ENCODE measurements at regions not wholly inside any gene's neighbourhood (a gene's known extent, or its start where the extent isn't known, plus 50 kb on each side); places are given as distances from the start of the nearest gene placed in this dataset.
A peak's percentile ranks its signal among the peaks of the same experiment; 100 is the strongest.
"Not testable (repeated sequence)": the region's sequence is repeated elsewhere in the genome, so short reads cannot be mapped to it uniquely, and the experiment has no call there.

- WGBS, 2 donors: 74 to 86% methylated on average over 2 of the region's 2 CpGs
- no peaks in the 10 kb centered on the region for H3K27me3 ChIP-seq
- no peaks in the 10 kb centered on the region for H3K36me3 ChIP-seq
- H3K4me1 ChIP-seq: no peaks in the 10 kb centered on the region
- no peak overlapping the region for H3K4me3 ChIP-seq (replicated peaks in 1 of 3)
- H3K27ac ChIP-seq: no peak overlapping the region
- DNase-seq: no peak
- TF ChIP-seq POLR2A (IDR thresholded peaks at IDR 0.05) (no peak), CTCF (IDR thresholded peaks at IDR 0.05) (no peak)
- intact Hi-C loops (cut with DNase I): no loop called here
- no peaks in the 10 kb centered on the region for H3K9me3 ChIP-seq
Observed at GRCh38 chr1:220421508-220421907, 106.4 kb upstream of the MARK1 start.

GRCh38 chr1:220420726-220421125, 107.2 kb upstream of the MARK1 start:
- TF ChIP-seq CTCF (IDR thresholded peaks at IDR 0.05): no peak

GRCh38 chr1:220412382-220412781, 115.6 kb upstream of the MARK1 start:
- intact Hi-C loops (cut with DNase I); H3K36me3 ChIP-seq; H3K4me1 ChIP-seq; H3K27me3 ChIP-seq; H3K9me3 ChIP-seq; H3K27ac ChIP-seq; DNase-seq; H3K4me3 ChIP-seq (replicated peaks in 1 of 3): not testable (repeated sequence)
- 92 to 100% methylated on average over 1 to 17 of the region's 19 CpGs for WGBS, 2 donors

More at GRCh38 chr1:220420726-220421125, 107.2 kb upstream of the MARK1 start:
- Histone ChIP-seq H3K36me3 (no peaks in the 10 kb centered on the region), H3K4me1 (no peaks in the 10 kb centered on the region), H3K27me3 (no peaks in the 10 kb centered on the region), H3K27ac (no peak overlapping the region), H3K9me3 (no peaks in the 10 kb centered on the region), H3K4me3 (replicated peaks in 1 of 3) (no peak overlapping the region)
- DNase-seq: no peak
- intact Hi-C loops (cut with DNase I): no loop called here
- WGBS, 2 donors: 43 to 46% methylated on average over 5 of the region's 5 CpGs

- no peaks in the 10 kb centered on the region for H3K9me3 ChIP-seq
- no peak overlapping the region for H3K4me3 ChIP-seq (replicated peaks in 1 of 3)
- DNase-seq: no peak
- no peak overlapping the region for H3K27ac ChIP-seq
- no peaks in the 10 kb centered on the region for H3K36me3 ChIP-seq
- H3K4me1 ChIP-seq: peaks cover 0 to 5% of the 10 kb centered on the region in 2 donors
- H3K27me3 ChIP-seq: no peaks in the 10 kb centered on the region
- intact Hi-C loops (cut with DNase I): no loop called here
- TF ChIP-seq CTCF (IDR thresholded peaks at IDR 0.05): no peak
- TF ChIP-seq POLR2A (IDR thresholded peaks at IDR 0.05): no peak
- 57 to 61% methylated on average over 7 of the region's 7 CpGs for WGBS, 2 donors
Observed at GRCh38 chr1:220410611-220411010, 117.3 kb upstream of the MARK1 start.

GRCh38 chr1:220409771-220410595, 118.0 kb upstream of the MARK1 start:
- Histone ChIP-seq H3K27me3 (no peaks in the 10 kb centered on the region), H3K36me3 (no peaks in the 10 kb centered on the region), H3K4me1 (peaks cover 0 to 5% of the 10 kb centered on the region in 2 donors), H3K9me3 (no peaks in the 10 kb centered on the region), H3K27ac (no peak overlapping the region), H3K4me3 (replicated peaks in 1 of 3) (no peak overlapping the region)
- DNase-seq: peak in 1 of 2 donors; percentile 3
- TF ChIP-seq POLR2A (IDR thresholded peaks at IDR 0.05): no peak
- intact Hi-C loops (cut with DNase I): no loop called here
- WGBS, 2 donors: 42 to 49% methylated on average over 13 of the region's 13 CpGs

DNA sequence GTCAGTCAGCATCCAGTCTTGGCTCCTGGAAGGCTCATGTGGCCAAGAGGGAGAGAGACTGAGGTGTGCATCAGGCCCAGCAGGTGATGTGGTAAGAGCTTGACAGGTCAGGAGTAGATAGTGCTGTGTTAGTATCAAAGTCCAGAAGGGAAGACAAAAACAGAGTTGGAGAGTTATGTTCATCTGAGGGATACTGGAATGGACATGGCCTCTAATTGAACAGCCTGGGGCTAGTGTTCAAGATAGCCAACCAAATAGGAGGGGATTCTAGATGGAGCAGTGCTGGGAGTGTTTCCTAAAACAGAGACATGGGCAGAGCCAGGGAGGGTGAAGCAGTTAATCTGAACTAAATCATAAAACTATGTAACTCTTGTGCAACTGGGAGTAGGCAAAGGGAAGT, 120.7 kb upstream of the MARK1 start:
- intact Hi-C loops (cut with DNase I): no loop called here
- no peaks in the 10 kb centered on the region for H3K36me3 ChIP-seq
- no peak for TF ChIP-seq POLR2A (IDR thresholded peaks at IDR 0.05)
- no peak for TF ChIP-seq CTCF (IDR thresholded peaks at IDR 0.05)
- no peaks in the 10 kb centered on the region for H3K9me3 ChIP-seq
- H3K4me3 ChIP-seq (replicated peaks in 1 of 3): no peak overlapping the region
- H3K27ac ChIP-seq: no peak overlapping the region
- peaks cover 0 to 5% of the 10 kb centered on the region in 2 donors for H3K4me1 ChIP-seq
- H3K27me3 ChIP-seq: no peaks in the 10 kb centered on the region
- no peak for DNase-seq

Data from thyroid gland (tissue), 4 donors.